NCI-H345 treated with DMSO at 0.1 percent for 48 hours (cell line): ENCODE measurements at regions not wholly inside any gene's neighbourhood (a gene's known extent, or its start where the extent isn't known, plus 50 kb on each side); places are given as distances from the start of the nearest gene placed in this dataset.

ENCODE experiments used
- DNase-seq: peaks from one replicate; lab custom pipeline; 2025; ENCODE audit not compliant: unreplicated experiment; lab: John Stamatoyannopoulos, UW

- no peak for DNase-seq
Observed at GRCh38 chr2:120453635-120453998, 107.7 kb downstream of the INHBB start.

GRCh38 chr2:120454654-120455385 is 108.9 kb downstream of the INHBB start:
- no peak for DNase-seq

GRCh38 chr2:120455390-120455789 is 109.5 kb downstream of the INHBB start:
- no peak for DNase-seq

- DNase-seq = no peak
Observed at GRCh38 chr2:120456867-120457266, 110.9 kb downstream of the INHBB start.

- DNase-seq = no peak
Observed at GRCh38 chr2:120460511-120460910, 114.6 kb downstream of the INHBB start.

GRCh38 chr2:120461092-120461491 is 115.2 kb downstream of the INHBB start:
- DNase-seq = no peak

GRCh38 chr2:120461546-120462537 is 115.9 kb downstream of the INHBB start:
- DNase-seq = no peak

GRCh38 chr2:120463527-120463926 is 117.6 kb downstream of the INHBB start:
- DNase-seq = no peak

- no peak for DNase-seq
Observed at GRCh38 chr2:120463996-120464395, 118.1 kb downstream of the INHBB start.

- DNase-seq = no peak
Observed at GRCh38 chr2:120464448-120464931, 118.6 kb downstream of the INHBB start.

GRCh38 chr2:120465012-120465700 is 119.2 kb downstream of the INHBB start:
- no peak for DNase-seq

- peak; percentile 41 for DNase-seq
Observed at GRCh38 chr2:120465701-120465988, 119.7 kb downstream of the INHBB start.

GRCh38 chr2:120465989-120466703 is 120.2 kb downstream of the INHBB start:
- DNase-seq = peak; percentile 93

- peak; percentile 27 for DNase-seq
Observed at GRCh38 chr2:120466704-120467054, 120.7 kb downstream of the INHBB start.

GRCh38 chr2:120468136-120468535 is 122.2 kb downstream of the INHBB start:
- DNase-seq = no peak

- no peak for DNase-seq
Observed at GRCh38 chr2:120469426-120469825, 123.5 kb downstream of the INHBB start.

- DNase-seq = peak; percentile 25
Observed at GRCh38 chr2:120470041-120470965, 124.4 kb downstream of the INHBB start.

- DNase-seq = no peak
Observed at GRCh38 chr2:120471166-120471565, 125.2 kb downstream of the INHBB start.

- DNase-seq = no peak
Observed at GRCh38 chr2:120472031-120472430, 126.1 kb downstream of the INHBB start.

- no peak for DNase-seq
Observed at GRCh38 chr2:120472891-120473309, 127.0 kb downstream of the INHBB start.
